ENCODE measurements at regions not wholly inside any gene's neighbourhood (a gene's known extent, or its start where the extent isn't known, plus 50 kb on each side); places are given as distances from the start of the nearest gene placed in this dataset.

DNA sequence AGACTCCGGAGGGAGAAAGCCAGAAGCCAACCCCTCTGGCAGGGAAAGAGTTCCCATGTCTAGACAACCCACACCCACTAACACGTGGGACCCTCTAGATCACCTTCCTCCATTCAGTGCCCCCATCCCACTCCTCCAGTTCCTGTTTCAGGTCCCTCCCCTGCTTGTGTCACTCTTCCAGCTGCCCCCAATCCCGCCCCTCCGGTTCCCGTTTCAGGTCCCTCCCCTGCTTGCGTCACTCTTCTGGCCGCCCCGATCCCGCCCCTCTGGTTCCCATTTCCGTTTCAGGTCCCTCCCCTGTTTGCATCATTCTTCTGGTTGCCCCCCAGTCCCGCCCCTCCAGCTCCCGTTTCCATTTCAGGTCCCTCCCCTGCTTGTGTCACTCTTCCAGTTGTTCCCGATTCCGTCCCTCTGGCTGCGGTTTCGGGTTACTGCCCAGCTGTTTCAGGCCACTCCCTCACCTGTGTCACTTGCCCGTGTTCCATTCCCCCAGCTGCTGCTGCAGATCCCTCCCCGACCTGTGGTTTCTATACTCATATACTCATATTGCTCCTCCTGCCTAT, 64.8 kb upstream of the RANBP6 start (continued):
- TF ChIP-seq ZNF318 (IDR thresholded peaks at IDR 0.05; ENCODE audit: borderline replicate concordance in 1 of 2, low read depth in 1 of 2) (peak in 1 of 2 experiments; percentile 71; a peak in 2 of 4 replicates), ZNF165 (CRISPR knock-in tag; IDR thresholded peaks at IDR 0.05; ENCODE audit: borderline replicate concordance) (no peak), ZNF586 (CRISPR knock-in tag; conservative IDR thresholded peaks at IDR 0.05) (no peak), ID3 (CRISPR knock-in tag; IDR thresholded peaks at IDR 0.05) (no peak), ID3 (tag; IDR thresholded peaks at IDR 0.05) (no peak), ZNF449 (CRISPR knock-in tag; IDR thresholded peaks at IDR 0.05) (no peak), RB1 (IDR thresholded peaks at IDR 0.05; ENCODE audit: low read depth) (no peak), SP2 (IDR thresholded peaks at IDR 0.05; ENCODE audit: extremely low read depth, low read depth, low read length, poor library complexity, severe bottlenecking) (peak; percentile 16), HNRNPK (IDR thresholded peaks at IDR 0.05; ENCODE audit: low read depth, low read length, poor library complexity, severe bottlenecking) (no peak), JUNB (CRISPR knock-in tag; conservative IDR thresholded peaks at IDR 0.05) (no peak)
- TF ChIP-seq, protein P1, sequence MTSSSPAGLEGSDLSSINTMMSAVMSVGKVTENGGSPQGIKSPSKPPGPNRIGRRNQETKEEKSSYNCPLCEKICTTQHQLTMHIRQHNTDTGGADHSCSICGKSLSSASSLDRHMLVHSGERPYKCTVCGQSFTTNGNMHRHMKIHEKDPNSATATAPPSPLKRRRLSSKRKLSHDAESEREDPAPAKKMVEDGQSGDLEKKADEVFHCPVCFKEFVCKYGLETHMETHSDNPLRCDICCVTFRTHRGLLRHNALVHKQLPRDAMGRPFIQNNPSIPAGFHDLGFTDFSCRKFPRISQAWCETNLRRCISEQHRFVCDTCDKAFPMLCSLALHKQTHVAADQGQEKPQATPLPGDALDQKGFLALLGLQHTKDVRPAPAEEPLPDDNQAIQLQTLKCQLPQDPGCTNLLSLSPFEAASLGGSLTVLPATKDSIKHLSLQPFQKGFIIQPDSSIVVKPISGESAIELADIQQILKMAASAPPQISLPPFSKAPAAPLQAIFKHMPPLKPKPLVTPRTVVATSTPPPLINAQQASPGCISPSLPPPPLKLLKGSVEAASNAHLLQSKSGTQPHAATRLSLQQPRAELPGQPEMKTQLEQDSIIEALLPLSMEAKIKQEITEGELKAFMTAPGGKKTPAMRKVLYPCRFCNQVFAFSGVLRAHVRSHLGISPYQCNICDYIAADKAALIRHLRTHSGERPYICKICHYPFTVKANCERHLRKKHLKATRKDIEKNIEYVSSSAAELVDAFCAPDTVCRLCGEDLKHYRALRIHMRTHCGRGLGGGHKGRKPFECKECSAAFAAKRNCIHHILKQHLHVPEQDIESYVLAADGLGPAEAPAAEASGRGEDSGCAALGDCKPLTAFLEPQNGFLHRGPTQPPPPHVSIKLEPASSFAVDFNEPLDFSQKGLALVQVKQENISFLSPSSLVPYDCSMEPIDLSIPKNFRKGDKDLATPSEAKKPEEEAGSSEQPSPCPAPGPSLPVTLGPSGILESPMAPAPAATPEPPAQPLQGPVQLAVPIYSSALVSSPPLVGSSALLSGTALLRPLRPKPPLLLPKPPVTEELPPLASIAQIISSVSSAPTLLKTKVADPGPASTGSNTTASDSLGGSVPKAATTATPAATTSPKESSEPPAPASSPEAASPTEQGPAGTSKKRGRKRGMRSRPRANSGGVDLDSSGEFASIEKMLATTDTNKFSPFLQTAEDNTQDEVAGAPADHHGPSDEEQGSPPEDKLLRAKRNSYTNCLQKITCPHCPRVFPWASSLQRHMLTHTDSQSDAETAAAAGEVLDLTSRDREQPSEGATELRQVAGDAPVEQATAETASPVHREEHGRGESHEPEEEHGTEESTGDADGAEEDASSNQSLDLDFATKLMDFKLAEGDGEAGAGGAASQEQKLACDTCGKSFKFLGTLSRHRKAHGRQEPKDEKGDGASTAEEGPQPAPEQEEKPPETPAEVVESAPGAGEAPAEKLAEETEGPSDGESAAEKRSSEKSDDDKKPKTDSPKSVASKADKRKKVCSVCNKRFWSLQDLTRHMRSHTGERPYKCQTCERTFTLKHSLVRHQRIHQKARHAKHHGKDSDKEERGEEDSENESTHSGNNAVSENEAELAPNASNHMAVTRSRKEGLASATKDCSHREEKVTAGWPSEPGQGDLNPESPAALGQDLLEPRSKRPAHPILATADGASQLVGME (CRISPR knock-in tag; IDR thresholded peaks at IDR 0.05) = no peak
